ENCODE measurements at regions not wholly inside any gene's neighbourhood (a gene's known extent, or its start where the extent isn't known, plus 50 kb on each side); places are given as distances from the start of the nearest gene placed in this dataset.
"Not testable (repeated sequence)": the region's sequence is repeated elsewhere in the genome, so short reads cannot be mapped to it uniquely, and the experiment has no call there.

GRCh38 chr1:238409191-238409850 is 518.6 kb upstream of the ZP4 start:
- DNase-seq = no peak

- no peak for DNase-seq
These were observed 518.0 kb upstream of the ZP4 start for GRCh38 chr1:238408737-238409136.

GRCh38 chr1:238406098-238406860 is 515.6 kb upstream of the ZP4 start:
- no peak for DNase-seq

DNA sequence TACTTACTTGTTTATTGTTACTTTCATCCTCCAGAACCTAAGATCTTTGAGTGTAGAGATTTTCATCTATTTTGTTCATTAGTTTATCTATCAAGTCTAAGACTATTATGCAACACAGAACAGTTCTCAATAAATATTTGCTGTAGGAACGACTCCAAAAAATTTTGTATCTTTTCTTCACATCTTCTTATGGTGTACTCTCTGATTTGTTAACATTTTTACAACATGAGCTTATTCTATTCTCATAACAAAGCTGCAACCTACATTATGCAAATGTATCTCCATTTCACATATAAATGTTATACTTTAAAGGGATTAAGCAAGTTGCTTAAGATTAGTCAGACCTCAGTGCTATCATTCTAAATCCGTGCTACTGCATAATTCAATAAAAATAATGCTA is 514.2 kb upstream of the ZP4 start:
- no peak for DNase-seq

- DNase-seq = no peak
These were observed 513.8 kb upstream of the ZP4 start for GRCh38 chr1:238404481-238404880.

DNA sequence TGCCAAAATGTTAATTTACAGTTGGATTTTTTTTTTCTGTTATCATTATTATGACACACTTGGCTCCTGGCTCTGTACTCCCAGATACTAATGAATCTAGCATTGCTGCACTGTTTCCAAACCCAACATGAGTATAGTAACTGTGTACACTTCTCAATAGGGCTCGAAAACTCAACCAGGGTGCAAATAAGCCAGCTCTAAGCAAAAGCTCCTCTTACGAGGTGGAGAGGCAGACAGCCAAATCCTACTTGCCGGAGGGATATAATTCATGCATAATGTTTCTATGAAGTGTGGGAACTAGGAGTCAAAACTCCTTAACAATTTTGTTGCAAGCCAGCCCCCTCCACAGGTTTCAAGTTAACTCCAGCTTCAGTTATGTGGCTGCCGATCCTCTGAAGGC is 510.4 kb upstream of the ZP4 start:
- DNase-seq = no peak

GRCh38 chr1:238399558-238399957 is 508.8 kb upstream of the ZP4 start:
- DNase-seq = no peak

- no peak for DNase-seq
These were observed 505.4 kb upstream of the ZP4 start for GRCh38 chr1:238396140-238396539.

DNA sequence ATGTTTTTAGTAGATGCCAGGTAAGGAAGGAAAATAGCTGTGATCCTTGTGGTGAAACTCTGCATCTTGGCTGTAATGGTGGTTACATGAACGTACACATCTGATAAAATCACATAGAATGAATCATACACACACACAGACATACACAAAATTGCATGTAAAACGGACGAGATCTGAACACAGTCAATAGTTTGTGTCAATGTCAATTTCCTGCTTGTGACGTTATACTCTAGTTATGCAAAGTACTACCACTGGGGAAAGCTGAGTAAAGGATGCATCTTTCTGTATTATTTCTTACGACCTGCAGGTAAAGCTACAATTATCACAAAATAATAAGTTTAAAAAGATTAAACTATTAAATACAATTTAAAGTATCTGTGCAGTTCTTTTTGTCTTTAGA is 493.7 kb upstream of the ZP4 start:
- DNase-seq = no peak

GRCh38 chr1:238380167-238380566 is 489.4 kb upstream of the ZP4 start:
- DNase-seq = no peak

- not testable (repeated sequence) for DNase-seq
These were observed 488.7 kb upstream of the ZP4 start for GRCh38 chr1:238379446-238379845.

- DNase-seq = no peak
These were observed 486.7 kb upstream of the ZP4 start for GRCh38 chr1:238377280-238377919.

DNA sequence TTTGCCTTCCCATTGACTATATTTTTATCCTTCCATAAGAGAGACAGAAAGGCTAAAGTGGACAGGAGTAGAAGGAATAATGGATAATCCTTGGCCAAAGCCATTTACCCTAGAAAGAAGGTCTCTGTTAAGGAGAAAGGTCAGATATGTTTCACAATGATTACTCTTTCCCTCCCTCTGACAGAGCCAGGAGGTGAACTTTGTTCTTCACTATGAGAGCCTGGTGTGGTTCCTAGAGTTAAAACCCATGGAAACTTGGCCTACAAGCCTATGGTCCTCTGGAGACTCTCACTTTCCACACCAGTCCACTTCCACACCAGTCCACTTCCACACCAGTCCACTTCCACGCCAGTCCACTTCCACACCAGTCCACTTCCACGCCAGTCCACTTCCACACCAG is 479.9 kb upstream of the ZP4 start:
- no peak for DNase-seq

DNA sequence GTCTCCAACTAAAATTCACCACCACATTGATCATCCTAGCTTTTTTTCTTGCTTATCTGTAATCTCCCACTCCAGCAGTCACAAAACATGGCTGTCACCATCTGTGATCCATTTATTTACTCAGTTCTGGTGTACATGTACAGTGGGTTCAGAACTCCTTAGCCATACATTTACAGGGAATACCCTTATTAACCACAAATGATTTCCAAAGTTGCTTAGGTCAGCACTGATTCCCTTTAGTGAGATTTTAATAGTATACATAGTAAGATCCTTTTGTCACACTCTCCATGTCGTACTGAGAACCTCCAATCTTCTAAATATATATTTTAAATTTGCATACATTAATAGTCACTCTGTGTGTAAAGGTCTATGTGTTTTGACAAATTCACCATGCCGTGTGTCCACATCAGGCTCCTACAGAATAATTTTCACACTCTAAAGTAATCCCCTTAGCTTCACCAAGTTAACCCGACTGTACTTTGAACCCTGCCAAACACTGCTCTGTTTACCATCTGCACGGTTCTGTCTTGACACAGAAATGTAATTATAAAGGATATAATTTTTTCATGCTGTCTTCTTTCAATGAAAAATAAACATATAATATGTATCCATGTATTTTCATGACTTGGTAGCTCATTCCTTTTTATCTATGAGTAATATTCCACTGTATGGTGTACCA is 473.6 kb upstream of the ZP4 start:
- no peak for DNase-seq

DNA sequence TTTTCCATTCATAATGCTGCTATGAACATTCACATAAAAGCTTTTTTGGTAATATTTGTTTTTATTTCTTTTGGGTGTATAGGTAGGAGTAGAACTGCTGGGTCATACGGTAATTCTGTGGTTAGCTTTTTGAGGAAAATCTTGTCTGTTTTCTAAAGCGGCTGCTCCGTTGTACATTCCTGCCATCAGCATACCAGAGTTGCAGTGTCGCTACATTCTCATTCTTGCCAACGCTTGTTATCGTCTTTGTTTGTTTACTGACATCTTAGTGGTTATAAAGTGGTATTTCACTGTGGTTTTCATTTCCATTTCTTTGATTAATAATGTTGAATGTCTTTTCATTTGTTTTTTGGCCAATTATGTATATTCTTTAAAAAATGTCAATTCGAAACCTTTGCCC is 469.8 kb upstream of the ZP4 start:
- no peak for DNase-seq

GRCh38 chr1:238350471-238350870 is 459.7 kb upstream of the ZP4 start:
- no peak for DNase-seq

- DNase-seq = no peak
These were observed 455.6 kb upstream of the ZP4 start for GRCh38 chr1:238346340-238346739.

DNA sequence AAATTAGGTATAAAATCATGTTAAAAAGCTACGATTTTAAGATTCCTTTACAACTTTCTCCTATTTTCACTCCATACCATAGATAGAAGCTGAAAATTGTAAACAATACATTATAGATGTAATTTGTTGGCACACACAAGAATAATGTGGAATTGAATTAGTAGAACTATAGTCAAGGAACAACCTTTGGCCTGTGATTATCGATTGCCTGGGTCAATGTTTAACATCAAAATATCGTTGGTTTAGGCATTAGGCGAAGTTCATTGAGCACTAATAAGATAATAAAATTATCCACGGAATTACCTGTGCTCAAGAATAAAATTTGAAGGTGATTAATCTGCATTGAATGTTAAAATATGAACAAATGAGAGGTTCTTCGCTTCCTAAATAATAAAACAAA is 455.1 kb upstream of the ZP4 start:
- DNase-seq = no peak

- DNase-seq = no peak
These were observed 453.1 kb upstream of the ZP4 start for GRCh38 chr1:238343852-238344251.

- DNase-seq = no peak
These were observed 450.7 kb upstream of the ZP4 start for GRCh38 chr1:238341395-238341794.

GRCh38 chr1:238340989-238341388 is 450.3 kb upstream of the ZP4 start:
- DNase-seq = no peak

DNA sequence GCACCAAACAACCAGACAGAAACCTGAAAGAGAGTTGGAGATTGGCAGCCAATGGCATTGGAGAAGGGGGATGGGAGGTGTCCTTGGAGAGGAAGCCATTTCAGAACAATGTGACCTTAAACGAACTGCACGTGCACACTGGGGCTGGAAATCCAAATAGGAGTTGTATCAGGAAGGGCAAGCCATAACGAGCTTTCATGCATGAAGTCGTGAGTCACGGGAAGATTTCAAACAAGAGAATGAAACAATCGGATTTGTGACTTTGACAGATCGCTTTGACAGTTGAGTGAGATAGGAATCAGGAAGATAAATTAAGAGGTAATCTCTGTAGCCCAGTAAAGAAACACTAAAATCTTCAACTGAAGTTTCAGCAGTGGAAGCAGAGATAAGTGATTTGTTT is 445.8 kb upstream of the ZP4 start:
- DNase-seq = no peak

GRCh38 chr1:238334170-238334569 is 443.4 kb upstream of the ZP4 start:
- DNase-seq = no peak

GRCh38 chr1:238331557-238331956 is 440.8 kb upstream of the ZP4 start:
- no peak for DNase-seq
